ENCODE measurements at regions not wholly inside any gene's neighbourhood (a gene's known extent, or its start where the extent isn't known, plus 50 kb on each side); places are given as distances from the start of the nearest gene placed in this dataset.

GRCh38 chr3:80283783-80284182 lies 516.0 kb upstream of the ROBO1 start:
- H3K27me3 Mint-ChIP-seq = no peaks in the 10 kb centered on the region
- H3K36me3 Mint-ChIP-seq = no peaks in the 10 kb centered on the region
- no peak overlapping the region for H3K27ac Mint-ChIP-seq
- no peaks in the 10 kb centered on the region for H3K9me3 Mint-ChIP-seq
- H3K4me3 Mint-ChIP-seq = no peak overlapping the region
- no peak for TF ChIP-seq CTCF (conservative IDR thresholded peaks at IDR 0.05)
- DNase-seq (ENCODE audit: extremely low spot score, unreplicated experiment) = no peak
- H3K4me1 Mint-ChIP-seq (ENCODE audit: unreplicated experiment) = peaks cover 10% of the 10 kb centered on the region

GRCh38 chr3:80278056-80278455 lies 510.3 kb upstream of the ROBO1 start:
- TF ChIP-seq CTCF (conservative IDR thresholded peaks at IDR 0.05) = no peak
- Mint-ChIP-seq H3K4me1 (ENCODE audit: unreplicated experiment) (no peaks in the 10 kb centered on the region), H3K27me3 (no peaks in the 10 kb centered on the region), H3K9me3 (no peaks in the 10 kb centered on the region), H3K4me3 (no peak overlapping the region), H3K27ac (no peak overlapping the region), H3K36me3 (no peaks in the 10 kb centered on the region)
- no peak for DNase-seq (ENCODE audit: extremely low spot score, unreplicated experiment)

GRCh38 chr3:80275120-80275519 lies 507.3 kb upstream of the ROBO1 start:
- H3K36me3 Mint-ChIP-seq = no peaks in the 10 kb centered on the region
- H3K4me1 Mint-ChIP-seq (ENCODE audit: unreplicated experiment) = no peaks in the 10 kb centered on the region
- no peak overlapping the region for H3K4me3 Mint-ChIP-seq
- H3K9me3 Mint-ChIP-seq = no peaks in the 10 kb centered on the region
- no peak for TF ChIP-seq CTCF (conservative IDR thresholded peaks at IDR 0.05)
- H3K27ac Mint-ChIP-seq = no peak overlapping the region
- no peak for DNase-seq (ENCODE audit: extremely low spot score, unreplicated experiment)
- H3K27me3 Mint-ChIP-seq = peaks cover 3% of the 10 kb centered on the region

- no peak overlapping the region for H3K27ac Mint-ChIP-seq
- H3K4me1 Mint-ChIP-seq (ENCODE audit: unreplicated experiment) = no peaks in the 10 kb centered on the region
Measured at GRCh38 chr3:80263260-80263659, 495.5 kb upstream of the ROBO1 start.

GRCh38 chr3:80261082-80261481 lies 493.3 kb upstream of the ROBO1 start:
- H3K4me1 Mint-ChIP-seq (ENCODE audit: unreplicated experiment) = no peaks in the 10 kb centered on the region

More at GRCh38 chr3:80263260-80263659, 495.5 kb upstream of the ROBO1 start:
- no peaks in the 10 kb centered on the region for H3K9me3 Mint-ChIP-seq
- DNase-seq (ENCODE audit: extremely low spot score, unreplicated experiment) = no peak
- peaks cover 18% of the 10 kb centered on the region for H3K27me3 Mint-ChIP-seq
- H3K36me3 Mint-ChIP-seq = no peaks in the 10 kb centered on the region
- no peak overlapping the region for H3K4me3 Mint-ChIP-seq
- no peak for TF ChIP-seq CTCF (conservative IDR thresholded peaks at IDR 0.05)

More at GRCh38 chr3:80261082-80261481, 493.3 kb upstream of the ROBO1 start:
- peaks cover 15% of the 10 kb centered on the region for H3K27me3 Mint-ChIP-seq
- no peak for DNase-seq (ENCODE audit: extremely low spot score, unreplicated experiment)
- H3K36me3 Mint-ChIP-seq = no peaks in the 10 kb centered on the region
- no peaks in the 10 kb centered on the region for H3K9me3 Mint-ChIP-seq
- no peak overlapping the region for H3K27ac Mint-ChIP-seq
- TF ChIP-seq CTCF (conservative IDR thresholded peaks at IDR 0.05) = no peak
- H3K4me3 Mint-ChIP-seq = no peak overlapping the region
